HG03342 (cell line): ENCODE measurements at regions not wholly inside any gene's neighbourhood (a gene's known extent, or its start where the extent isn't known, plus 50 kb on each side); places are given as distances from the start of the nearest gene placed in this dataset.

ENCODE experiments used
- ATAC-seq: cut with Tn5 transposase; IDR thresholded peaks from one replicate; pipeline ENCODE4 v1.9.1; 2021; ENCODE audit warnings: mild to moderate bottlenecking, moderate library complexity; ENCODE audit not compliant: unreplicated experiment

DNA sequence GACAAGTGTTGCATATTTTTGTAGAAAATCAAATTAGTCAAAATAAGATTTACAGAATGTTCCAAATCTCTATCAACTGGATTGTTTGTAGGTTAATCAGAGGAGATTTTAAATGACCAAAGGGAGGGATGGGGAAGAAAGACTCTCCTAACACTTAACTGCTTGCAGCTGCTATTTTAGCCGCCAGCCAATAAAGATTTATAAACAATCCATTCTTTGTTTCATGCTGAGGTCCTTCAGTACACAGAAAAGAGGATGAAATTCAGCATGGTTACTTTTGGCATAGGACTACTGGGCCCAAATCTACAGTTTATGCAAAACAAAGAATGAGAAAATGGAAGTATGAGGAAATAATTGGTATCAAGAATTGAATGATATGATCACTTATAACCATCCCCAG is 86.4 kb upstream of the FN1 start:
- no peak for ATAC-seq

DNA sequence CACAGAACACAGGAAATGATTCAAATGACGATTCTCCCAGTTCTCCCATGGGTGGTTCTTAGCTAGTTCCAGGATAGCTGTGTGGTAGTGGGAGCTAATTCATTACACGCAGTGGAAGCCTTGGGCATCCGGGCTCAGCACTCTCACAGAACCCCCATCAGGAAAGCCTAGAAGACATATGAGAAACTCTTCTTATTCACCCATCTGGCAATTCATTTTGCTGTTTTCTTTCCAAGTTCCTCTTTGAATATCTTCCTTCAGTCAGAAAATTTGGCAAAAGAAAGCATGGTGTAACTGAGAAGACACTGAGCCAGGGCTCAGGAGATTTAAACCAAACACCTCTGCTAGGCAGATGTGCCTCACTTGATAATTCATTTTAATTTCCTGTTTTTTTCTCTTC is 85.2 kb upstream of the FN1 start:
- no peak for ATAC-seq

DNA sequence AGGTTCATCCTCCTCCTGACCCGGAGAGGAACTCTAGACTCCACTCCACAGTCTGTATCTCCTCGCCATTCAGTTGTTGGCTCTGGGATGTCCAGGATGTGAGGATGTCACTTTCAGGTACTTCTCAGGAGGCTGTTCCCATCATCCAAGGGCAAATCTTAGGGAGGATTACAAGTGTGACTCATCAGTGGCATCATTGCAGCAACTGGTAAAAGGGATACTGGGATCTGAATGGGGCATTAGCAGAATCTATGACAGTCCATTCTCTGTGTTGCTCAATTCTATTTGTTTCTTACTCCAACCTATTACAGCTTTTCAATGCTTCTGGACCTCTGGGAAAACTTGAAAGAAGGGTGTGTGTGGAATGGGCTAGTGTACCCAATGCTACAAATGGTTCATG is 81.5 kb upstream of the FN1 start:
- no peak for ATAC-seq

DNA sequence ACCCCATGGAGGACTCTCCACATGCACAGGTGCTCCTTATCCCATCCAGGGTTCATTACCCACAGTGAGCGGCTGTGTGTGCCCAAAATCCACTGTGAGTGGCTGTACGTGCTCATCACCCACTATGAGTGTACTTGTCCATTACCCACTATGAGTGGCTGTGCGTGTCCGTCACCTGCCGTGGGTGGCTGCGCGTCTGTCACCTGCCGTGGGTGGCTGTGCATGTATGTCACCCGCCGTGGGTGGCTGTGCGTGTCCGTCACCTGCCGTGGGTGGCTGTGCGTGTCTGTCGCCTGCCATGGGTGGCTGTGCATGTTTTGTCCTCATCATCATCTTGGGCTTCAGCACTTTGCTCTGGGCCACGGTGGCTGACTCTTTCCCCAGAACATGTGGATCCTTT is 78.6 kb upstream of the FN1 start:
- ATAC-seq, result no peak

DNA sequence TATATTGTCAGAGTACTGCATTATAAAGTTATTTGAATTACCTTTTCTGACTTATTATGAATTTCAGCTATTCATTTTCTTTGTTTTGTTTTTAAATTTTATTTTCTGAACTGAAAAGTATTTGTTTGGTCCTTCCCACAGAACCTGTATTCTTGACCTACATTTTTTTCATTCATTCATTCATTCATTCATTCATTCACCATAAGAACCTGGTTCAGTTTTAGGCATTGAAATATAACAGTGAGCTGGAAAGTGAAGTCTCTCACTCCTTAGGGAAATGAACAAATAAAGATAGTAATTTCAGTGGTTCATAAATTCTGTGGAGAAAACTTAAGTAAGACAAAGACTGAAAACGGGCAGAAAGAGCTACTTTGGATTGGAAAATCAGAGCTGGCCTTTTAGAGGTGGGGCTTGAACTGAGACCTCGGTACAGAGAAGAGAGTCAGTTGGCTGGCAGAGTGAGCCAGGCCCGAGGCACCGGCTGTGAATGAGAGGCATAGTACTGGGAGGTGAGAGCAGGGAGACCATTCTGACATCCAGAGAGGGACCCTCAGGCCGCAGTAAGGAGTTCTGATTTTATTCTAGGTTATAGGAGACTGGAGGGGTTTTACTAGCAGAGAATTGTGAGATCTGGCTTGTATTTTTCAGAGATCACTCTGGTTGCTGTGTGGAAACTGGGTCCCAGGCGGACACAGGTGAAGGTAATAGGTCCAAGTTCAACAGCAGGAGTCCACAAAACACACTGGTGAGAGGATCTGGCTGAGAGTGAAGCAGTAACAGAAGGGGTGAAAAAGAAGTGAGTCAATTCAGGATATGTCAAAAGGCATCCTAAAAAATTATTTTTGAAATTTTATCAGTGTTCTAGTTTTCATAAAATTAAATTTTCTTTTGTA is 75.8 kb upstream of the FN1 start:
- ATAC-seq, result no peak

DNA sequence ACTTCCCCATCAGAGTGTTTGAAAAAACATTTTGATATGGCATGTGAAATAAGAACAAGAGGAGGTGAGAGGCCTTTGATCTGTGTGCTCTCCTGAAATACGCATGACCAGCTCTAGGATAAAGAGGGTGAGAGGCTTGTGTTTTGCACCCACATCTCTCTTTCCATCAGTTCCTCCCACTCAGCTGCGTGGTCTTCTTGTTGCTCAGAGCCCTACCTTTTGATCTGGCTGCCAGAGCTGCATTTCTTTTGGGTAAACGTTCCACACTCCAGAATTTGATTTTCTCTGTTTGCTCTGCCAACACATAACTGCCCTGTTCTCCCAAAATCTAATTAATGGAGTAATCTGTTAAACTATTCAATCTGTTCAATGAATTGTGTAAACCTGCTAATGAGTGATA is 72.0 kb upstream of the FN1 start:
- ATAC-seq, result no peak

DNA sequence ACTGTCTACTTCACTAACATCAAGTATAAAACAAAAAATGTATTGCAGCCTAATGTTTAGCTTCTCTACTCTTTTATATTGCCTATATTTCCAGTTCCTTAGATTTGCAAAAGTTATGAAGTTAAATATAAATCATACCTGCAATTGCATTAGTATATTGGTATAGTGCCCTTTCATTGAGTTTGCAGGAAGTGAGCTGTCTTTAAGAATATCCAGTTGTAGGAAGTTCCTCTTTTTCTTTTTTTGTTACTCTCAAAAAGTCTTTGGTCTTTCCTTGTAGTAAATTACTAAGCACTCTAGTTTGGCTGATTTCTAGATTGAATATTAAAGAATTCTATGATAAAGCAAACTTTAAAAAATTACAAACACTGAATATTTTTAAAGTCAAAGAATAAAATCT is 71.3 kb upstream of the FN1 start:
- ATAC-seq, result no peak

DNA sequence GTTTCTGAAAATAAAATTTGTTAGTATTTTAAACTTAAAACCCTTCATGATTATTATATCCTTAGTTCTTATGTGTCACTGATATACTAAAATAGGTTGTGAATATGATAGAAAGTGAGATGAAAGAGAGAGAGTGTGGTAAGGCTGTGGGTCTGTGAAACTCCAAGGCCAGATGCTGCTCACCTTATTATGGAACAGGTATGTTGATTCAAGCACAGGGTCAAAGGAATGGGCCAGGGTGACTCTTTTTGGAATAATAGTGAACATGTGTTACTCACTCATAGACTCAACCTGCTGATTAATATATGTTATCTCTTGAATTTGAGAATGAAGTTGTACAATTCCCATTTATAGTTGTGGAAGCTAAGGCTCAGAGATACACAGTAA is 70.7 kb upstream of the FN1 start:
- no peak for ATAC-seq

DNA sequence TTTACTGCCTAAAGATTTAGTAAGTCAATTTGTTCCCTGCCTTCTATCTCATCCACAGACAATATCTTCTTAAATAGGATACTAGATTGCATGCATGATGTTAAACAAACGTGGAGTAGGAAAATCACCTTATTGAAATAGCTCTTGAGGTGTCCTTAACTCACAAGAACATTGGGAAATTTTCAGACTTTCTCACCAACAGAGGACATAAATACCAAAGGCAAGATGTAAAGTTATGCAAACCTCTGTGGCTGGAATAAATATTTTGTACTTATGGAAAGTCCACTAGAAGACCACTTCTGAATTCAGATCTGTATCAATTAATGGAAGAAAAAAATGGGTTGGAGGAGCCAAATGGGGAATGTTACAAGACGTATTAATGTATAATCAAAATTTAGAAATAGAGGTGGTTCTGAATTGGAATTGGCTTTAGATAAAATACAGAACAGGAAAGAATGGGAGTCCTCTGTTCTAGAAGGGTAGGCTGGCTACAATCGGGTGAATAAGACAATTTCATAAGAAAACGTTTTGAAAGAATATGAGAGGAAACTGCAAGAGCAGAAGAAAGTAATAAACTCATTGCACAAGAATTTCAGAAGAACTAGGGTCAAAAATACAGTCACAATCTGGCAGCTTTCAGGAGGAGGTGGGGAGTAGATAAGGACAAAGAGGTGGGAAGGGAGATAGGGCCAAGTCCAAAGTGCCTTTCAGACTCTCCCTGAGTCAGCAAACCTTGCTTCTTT is 69.3 kb upstream of the FN1 start:
- no peak for ATAC-seq

DNA sequence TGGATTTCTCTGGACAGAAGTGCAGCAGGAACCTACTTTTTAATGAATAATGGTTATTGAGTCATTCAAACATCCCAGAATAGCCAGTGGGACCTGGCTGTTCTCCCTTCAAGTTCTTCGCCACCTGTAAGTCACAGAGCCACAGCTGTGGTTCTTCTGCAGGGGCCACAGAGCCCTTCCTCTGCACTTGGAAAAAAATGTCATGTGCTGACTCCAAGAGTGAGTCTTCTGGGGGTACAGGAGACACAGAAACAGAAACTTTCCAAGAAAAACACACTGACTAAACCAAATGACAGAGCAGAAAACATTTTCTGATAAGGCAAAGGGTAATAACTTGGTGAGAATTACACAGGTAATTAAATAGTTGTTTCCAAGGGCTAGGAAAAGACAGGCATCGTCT is 68.7 kb upstream of the FN1 start:
- ATAC-seq, result no peak

DNA sequence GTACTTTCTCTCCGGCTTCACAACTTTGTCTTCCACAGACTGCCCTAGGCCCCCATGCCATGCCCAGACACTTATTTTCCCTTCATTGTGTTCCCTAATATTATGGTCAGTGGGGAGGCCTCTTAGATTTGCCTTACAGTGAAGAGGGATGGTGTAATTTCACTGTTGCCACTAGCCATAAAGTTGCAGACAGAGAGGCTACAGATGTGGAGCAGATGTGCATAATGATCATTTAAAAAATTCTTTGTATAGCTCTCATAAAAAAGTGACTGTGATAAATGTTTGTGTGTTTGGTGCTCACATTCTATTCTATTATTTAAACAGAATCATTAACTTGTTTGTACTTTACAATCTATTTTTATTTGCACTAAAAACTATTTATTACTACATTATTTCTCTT is 67.5 kb upstream of the FN1 start:
- ATAC-seq, result no peak

DNA sequence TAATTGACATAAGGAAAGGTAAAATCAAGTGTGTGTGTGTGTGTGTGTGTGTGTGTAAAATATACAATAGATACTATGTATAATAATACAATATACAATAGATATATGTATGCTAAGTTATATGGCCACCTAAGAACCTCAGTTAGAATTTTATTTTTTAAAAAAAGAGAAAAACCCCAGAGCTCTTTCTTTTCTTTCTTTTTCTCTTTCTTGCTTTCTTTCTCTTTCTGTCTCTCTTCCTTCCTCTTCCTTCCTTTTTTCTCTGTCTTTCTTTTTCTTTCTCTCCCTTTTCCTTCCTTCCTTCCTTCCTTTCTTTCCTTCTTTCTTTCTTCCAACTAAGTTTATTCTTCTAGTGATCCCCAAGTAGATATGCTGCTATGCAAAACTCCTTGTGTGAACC is 64.6 kb upstream of the FN1 start:
- no peak for ATAC-seq

DNA sequence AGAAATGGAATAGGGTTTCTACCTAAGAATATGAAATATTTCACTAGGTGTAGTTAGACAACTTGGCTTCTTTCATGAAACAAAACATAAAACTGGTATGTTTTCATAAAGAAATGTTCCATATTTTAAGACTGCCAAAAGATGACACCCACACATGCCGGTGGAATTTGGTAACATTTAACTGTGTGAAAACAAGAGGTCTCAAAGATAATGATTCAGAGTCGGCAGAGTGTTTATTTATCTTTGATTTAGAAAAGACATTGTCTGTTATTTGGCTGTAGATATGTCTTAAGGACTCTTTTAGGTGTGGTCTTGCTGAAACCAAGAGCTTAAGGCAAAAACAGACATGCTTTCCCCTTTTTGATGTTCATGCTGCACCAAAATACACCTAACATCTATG is 63.5 kb upstream of the FN1 start:
- no peak for ATAC-seq

DNA sequence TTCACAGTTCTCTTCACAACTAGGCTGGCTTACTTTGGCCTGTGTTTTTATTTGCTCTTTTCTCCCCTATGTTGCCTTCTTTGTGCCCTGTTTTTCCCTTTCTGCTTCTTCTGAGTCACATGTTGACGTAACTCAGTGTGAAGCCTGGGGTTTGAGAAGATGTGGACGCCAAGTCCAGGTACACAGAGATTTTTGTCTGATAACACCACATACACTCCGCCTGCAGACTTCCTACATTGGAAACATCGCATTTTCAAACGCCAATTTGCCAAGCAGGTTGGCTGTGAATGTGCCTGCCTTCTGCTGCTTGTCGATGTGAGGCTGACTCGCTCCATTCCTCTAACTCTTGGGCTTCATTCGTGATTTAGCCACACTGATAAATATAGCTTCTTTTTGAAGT is 62.6 kb upstream of the FN1 start:
- no peak for ATAC-seq

DNA sequence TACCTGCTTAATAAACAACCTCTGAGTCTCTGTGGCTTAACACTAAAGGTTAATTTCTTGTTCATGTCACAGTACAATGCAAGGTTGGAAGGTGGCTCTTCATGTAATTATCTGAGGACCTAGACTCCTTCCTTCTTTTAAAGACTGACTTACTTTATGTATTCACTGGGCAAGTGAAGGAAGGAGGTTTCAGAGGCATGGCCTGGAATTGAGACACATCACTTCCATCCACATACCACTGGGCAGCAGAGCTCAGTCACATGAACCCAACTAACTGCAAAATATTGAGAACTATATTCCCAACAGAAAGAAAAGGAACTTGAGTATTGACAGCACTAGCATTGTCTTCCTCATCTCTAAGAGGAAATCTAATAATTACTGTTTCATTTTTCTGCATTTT is 57.5 kb upstream of the FN1 start:
- ATAC-seq, result no peak

DNA sequence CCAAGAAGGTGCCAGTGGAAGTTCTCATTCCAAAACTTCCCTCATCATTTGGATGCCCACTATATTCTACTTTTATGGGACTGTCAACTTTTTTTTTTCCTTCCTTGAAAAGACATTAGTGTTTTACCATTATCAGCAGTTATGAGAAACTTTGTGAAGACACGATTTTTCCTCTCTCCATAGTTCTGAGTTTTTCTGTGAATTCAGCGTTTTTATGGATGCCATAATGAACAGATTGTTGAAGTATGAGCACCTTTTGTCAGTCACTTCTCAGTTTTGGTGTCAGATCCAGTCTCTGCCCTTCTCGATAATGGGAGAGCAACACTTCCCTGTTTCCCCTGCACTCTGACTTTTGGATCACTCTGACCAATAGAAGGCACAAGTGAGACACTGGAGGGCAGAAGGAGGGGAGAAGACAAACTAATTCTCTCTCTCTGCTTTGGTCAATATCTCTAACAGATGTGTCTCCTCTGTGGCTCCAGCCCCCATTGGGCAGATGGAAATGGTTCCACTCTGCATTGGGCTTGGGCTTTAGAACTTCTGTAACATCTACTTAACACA is 53.5 kb upstream of the FN1 start:
- ATAC-seq, result no peak

DNA sequence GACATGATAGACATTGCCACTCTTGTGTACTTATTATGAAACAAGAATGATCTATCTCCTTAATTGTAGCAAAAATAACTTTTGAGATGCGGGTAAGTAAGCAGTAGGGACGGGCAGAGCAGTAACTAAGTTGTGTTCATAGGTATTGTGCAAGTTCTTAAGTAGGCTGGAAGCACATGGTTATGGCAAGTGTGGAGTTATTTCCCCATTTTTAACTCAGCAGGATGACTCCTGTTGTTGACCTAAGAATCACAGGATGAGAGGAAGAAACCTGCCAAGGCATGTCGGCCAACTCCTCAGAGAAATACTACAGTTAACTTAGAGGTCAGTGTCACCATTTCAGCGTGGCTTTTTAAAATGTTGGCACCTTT is 51.1 kb upstream of the FN1 start:
- ATAC-seq, result no peak

DNA sequence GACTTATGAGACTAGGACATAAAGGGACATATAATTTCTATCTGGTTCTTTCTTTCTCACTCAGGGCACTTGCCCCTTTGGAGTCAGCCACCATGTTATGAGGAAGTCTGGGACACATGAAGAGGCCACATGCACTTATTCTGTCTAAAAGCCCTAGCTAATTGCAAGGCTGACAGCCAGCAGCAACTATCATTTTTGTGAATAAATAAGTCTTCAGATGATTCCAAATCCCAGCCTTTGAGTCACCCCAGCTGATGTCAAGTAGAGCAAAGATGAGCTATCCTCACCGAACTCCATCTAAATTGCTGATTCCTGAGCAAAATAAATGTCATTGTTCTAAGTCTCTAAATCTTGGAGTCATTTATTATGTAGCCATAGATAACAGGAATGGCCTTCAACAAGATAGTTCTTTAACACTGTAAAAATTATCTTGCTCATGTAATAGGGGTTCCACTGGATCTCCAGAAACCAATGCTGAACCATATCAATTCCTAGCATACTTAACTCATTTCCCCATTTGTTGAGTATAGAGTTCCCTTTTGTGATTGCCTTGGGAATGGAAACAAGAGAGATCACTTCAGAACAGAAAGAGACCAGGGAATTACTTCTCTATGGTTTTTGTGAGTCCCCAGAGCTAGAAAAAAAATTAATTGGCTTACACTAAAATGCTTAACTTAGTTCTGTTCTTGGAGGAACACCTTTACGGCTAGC is 50.6 kb upstream of the FN1 start:
- no peak for ATAC-seq
